ENCODE measurements at regions not wholly inside any gene's neighbourhood (a gene's known extent, or its start where the extent isn't known, plus 50 kb on each side); places are given as distances from the start of the nearest gene placed in this dataset.
"Not testable (repeated sequence)": the region's sequence is repeated elsewhere in the genome, so short reads cannot be mapped to it uniquely, and the experiment has no call there.

DNA sequence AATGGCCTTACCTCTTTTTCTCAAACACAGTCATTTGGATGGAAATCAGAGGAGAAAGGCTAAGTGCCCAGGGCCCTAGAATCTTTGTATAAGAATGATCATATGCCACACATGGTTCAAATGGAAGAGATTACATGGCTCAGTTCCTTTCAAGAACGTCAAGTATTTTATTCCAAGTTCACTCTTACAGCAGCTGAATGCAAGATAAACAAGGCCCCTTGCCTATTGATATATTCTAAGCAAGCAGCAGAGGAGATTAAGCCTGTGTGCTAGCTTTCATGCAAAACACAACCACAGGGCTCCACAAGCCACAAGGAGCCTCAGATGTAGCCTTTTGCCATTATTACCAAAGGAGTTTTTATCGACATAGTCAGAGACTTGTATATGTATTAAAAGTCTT lies 55.3 kb upstream of the SLCO6A1 start:
- DNase-seq (ENCODE audit: low read depth, low spot score) = peak; percentile 85

DNA sequence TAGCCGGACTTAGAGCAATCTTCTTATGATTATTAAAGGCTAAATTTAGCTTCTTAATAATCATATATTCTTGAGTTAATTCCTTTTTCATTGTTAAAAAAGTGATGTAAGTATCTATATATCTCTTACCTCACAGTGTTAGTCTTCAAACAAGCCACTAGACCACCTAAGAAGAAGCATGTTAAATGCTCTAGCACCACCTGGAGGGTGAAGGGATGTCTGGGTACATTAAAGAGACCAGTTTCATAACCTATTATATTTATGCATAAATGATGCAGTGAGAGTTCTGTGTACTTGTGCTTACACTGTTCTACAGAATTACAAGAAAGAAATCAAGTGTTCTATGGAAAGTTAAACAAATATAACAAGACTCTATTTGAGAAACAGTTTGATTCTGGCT lies 55.9 kb upstream of the SLCO6A1 start:
- peak; percentile 53 for DNase-seq (ENCODE audit: low read depth, low spot score)

DNA sequence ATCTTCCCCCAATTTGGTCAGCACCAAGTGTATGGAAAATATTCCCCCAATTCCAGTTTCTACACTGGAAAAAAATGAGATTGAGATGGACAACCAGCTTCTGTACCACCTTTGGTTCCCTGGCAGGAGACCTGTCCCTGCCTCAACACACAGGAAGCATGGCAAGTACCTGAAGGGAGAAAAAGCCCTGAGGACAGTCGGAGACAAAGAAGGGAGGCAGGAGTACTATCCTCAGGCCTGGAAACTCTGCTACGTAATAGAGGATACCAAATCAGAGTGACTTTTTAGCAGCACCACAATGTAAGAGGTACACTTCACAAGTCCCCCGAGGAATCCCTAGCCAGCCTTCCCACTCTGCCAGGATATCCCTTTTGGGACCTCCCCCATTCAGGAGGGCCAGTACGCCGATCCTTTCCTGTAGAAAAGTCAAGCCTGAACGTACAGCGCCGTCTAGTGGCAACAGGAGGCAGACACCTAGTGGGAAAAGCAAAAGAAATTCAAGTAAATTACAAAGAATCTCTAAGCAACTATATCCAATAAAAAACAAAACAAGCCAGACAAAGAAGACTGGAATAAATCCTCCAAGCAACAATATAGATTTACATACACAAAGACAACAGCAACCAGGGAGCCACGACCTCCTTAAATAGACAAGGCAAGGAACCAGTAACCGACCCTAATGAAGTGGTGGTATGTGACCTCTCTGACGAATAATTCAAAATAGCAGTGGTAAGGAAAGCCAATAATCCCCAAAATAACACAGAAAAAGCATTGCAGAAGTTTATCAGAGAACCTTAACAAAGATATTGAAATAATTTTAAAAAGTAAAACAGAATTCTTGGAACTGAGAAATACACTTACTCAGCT lies 63.3 kb upstream of the SLCO6A1 start:
- DNase-seq (ENCODE audit: low read depth, low spot score) = no peak

DNA sequence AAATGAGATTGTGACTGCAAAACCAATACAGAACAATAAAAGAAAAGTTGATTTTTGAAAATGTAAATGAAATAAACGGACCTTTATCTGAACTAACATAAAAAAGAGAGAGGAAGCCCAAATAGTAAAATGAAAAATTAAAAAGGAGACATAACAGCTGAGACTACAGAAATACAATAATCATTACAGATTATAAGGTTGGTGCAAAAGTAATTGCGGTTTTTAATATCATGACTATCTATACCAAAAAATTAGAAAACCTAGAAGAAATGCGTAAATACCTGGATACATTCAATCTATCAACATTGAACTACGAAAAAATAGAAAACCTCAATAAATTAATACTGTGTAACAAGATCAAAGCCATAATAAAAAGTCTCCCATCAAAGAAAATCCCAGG lies 71.9 kb upstream of the SLCO6A1 start:
- no peak for DNase-seq (ENCODE audit: low read depth, low spot score)

DNA sequence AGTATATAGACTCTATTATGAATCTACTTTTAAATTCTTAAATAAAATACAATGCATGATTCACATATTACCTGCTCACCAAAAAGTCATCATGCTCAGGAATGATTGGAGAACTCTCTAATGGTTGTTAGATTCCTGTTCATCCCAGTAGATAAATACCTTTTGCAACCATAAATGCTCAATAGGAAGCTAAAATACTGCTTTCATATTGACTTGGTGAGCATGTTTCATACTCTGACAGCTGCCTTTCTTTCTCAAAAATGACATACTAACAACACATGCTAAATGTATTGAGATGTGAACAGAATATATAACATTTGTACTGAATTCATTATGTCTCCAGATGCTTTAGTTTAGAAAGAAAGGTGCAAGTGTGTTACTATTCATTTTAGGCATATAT lies 79.6 kb upstream of the SLCO6A1 start:
- no peak for DNase-seq (ENCODE audit: low read depth, low spot score)

DNA sequence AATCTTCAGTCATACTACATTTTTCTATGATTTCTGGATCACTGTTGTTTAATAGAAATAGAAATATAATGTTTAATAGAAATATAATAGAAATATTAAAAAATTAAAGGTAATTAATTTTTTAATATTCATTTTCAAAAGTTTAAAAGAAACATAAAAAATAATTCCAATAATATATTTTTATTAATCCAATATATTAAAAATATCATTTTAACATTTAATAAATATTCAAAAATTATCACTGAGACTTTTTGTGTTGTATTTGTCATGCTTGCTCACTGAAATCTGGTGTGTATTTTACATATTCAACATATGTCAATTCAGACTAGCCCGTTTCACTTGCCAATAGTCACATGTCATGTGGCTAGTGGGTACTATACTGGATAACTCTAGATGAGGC lies 80.6 kb upstream of the SLCO6A1 start:
- no peak for DNase-seq (ENCODE audit: low read depth, low spot score)

DNA sequence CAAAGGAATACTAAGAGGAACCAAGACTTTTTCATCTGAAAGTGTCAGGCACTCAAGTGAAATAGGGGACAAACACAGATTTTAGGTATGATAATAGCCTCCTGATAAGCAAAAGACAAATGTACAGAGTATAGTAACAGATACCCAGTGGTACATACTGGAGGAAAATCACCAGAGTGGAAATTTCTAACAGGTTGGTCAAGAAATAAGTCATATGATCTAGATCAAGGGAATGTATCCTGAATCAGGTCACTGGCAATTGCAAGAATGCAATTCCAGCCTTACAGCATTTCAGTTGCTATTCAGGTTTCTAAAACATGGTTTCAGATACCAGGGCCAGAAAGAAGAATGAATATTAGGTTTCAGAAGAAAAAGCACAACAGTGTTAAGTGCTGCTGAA lies 82.2 kb upstream of the SLCO6A1 start:
- DNase-seq (ENCODE audit: low read depth, low spot score) = peak; percentile 26

DNA sequence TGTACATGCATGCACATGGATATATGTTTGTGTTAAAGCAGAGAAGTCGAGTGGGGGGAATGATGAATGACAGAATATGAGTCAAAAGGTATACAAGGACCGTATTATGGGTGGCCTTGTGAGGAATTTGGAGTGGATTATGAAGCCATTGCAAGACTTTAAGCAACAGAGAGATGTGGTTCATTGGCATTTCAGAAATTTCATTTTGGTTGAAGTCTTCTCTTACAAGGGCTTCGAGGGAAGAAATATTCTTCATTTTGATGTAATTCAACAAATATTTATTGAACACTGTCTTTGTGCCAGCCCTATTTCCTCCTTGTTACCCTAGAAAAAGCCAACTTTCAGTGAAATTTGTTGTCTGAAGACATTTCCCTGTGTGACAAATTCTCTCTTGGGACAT lies 83.9 kb upstream of the SLCO6A1 start:
- peak; percentile 38 for DNase-seq (ENCODE audit: low read depth, low spot score)

DNA sequence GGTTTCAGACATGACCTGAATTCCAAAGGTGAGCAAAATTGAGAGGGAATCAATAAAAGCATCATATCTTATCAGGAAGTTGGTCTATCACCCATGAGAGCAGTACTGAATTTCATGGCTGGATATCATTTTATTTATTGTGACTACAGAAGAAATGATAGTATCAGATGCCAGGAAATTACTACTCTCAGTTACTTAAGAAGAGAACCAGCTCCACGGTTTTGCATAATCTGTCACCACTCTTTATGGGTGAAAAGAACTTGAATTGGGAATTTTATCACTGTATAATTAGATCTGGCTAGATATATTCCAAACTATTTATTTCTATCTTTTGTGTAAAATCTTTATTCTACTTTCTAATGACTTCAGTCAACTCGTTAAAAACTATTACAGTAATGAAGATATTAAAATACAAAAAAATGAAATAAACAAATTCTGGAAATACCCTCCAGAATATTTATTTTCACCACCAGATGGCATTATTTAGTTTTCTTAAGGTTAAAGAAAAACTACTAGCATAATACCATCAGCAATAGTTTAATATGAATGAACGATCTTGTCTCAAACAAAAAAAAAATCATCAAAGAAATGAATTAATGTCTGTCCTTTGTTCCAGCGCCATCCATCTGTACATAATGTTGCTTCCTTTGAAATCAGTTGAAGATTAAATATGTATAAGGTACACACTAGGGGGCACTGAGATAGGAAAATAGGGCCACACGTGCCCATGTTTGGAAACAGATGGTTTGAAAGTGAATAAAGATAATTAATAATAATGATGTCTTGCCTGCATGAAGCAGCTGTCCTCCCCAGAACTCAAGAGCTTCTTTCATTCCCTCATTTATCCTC lies 84.7 kb upstream of the SLCO6A1 start:
- peak; percentile 27 for DNase-seq (ENCODE audit: low read depth, low spot score)

DNA sequence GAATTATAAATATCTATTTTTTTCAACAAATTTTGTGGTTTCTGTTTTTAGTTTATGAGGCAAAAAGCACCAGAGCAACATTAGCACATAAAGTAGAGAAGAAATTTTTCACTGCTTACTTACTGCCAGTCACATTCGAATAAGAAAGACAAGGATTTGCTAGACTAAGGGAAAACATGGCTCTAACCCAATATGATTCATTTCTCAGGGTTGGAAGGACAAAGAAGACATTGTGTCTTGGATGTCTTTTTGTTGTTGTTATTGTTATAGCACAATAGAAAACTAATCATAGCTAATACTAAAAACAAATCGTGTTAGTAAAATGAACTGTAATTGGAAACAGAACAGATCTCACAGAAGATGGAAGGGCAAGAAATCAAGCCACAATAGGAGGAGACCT lies 90.9 kb upstream of the SLCO6A1 start:
- DNase-seq (ENCODE audit: low read depth, low spot score) = peak; percentile 57

DNA sequence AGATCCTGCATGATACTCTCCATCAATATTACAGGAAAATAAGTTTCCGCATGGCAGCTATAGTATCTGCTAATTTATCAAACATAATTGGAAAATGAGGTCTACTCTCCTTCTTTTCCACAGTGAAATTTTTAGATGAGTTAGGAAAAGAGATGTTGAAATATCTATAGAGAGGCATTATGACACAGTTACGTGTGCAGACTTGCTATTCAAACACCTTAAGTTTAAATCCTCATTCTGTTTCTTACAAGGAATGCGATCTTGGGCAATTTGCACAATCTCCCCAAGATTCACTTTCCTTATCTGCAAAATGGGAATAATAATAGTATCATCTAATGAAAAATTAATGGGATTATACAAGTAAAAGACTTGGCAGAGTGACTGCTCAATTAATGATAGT lies 91.7 kb upstream of the SLCO6A1 start:
- no peak for DNase-seq (ENCODE audit: low read depth, low spot score)

DNA sequence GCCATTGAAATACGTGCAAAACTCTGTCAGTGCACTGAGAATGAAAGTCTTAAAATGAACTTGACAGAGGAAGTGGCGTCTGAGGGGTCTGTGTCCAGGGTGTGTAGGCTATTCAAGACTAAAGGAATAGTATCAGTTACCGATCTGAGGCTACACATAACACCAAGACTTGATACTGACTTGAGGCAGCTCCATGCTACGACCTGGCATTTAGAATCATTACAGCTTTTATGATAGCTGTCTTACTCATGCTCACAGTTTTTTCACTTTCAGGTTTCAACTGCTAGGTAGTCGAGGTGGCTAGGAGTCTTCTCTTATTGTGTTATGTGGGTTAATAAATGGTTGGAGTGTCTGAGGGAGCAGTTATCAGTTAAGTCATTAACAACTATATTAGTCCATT lies 92.8 kb upstream of the SLCO6A1 start:
- no peak for DNase-seq (ENCODE audit: low read depth, low spot score)

DNA sequence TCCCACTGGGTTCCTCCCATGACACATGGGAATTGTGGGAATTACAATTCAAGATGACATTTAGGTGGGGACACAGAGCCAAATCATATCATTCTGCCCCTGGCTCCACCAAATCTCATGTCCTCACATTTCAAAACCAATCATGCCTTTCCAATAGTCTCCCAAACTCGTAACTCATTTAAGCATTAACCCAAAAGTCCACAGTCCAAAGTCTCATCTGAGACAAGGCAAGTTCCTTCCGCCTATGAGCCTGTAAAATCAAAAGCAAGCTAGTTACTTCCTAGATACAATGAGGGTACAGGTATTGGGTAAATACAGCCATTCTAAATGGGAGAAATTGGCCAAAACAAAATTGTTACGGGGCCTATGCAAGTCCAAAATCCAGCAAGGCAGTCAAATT lies 93.8 kb upstream of the SLCO6A1 start:
- not testable (repeated sequence) for DNase-seq (ENCODE audit: low read depth, low spot score)

DNA sequence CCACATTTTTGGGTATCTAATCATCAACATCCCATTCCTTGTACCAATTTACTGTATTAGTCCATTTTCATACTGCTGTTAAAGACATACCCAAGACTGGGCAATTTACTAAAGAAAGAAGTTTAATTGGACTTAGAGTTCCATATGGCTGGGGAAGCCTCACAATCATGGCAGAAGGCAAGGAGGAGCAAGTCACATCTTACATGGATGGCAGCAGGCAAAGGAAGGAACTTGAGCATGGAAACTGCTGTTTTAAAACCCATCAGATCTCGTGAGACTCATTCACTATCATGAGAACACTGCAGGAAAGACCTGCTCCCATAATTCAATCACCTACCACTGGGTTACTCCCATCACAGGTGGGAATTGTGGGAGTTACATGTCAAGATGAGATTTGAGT lies 95.4 kb upstream of the SLCO6A1 start:
- DNase-seq (ENCODE audit: low read depth, low spot score) = no peak

DNA sequence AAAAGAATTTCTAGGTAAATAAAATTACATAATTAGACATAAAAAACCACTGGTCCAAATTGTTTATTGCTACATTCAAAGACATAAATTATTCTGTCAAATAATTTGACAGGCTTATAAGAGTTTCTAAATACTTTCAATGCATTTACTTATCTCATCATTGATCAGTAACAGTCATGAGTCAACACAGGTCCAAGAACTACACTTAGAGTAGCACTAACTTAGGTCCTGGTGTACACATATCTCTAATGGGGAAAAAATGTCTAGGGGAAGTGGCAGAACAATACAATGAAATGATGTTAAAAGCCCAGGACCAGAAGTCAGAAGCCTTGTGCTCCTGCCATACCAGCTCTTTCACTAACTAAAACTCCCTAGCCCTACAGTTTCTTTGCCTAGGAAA lies 96.5 kb upstream of the SLCO6A1 start:
- DNase-seq (ENCODE audit: low read depth, low spot score) = no peak

DNA sequence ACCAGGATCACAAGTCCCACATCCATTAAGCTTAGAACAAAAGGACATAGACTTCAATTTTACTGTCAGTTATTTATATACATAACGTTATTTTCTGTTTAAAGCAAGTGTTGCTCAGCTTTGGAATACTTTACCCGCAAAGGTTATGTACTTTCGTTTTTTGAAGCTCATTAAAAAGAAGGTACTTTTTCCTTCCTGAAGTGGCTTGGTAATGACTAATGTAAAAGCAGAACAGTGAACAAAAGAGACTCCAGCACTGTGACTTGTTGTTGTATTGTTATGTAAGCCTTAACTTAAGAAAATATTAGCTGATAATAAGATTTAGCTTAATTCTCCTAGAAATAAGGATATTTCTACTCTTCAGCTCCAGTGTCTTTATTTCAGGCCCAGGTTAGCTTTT lies 97.3 kb upstream of the SLCO6A1 start:
- DNase-seq (ENCODE audit: low read depth, low spot score) = no peak

DNA sequence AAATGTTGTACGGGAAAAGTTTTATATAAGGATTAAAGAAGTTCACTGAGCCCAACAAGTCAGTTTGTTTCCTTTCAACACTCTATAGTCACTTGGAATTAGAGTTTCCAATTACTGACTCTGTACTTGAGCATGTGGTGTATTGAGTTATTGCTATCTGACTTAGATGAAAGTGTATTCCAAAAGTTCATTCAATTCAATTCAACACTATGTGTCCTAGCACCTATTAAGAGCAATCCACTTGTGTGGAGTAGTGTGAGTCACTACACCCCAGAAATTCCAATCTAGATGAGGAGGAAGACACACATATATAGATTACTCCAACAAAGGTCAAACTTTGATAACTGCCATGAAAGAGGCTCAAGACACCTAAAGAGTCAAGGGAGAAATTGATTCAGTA lies 98.2 kb upstream of the SLCO6A1 start:
- no peak for DNase-seq (ENCODE audit: low read depth, low spot score)

DNA sequence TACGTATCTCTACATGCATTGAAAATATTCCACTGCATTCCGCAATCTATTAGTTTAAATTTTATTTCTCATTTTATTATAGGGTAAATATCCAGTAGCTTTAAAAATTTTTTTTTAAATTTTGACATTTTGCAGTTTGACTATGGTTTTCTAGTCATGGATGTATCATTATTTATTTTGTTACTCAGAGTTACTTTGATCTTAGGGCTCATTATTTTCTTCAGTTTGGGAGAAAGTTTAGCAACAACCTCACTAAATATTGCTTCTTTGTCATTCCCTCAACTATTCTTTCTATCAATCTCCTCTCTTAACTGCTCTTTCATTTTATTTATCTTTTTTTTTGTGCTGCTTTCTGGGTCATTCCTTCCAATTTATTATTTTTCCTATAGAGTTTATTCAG lies 100.5 kb upstream of the SLCO6A1 start:
- DNase-seq (ENCODE audit: low read depth, low spot score) = no peak

DNA sequence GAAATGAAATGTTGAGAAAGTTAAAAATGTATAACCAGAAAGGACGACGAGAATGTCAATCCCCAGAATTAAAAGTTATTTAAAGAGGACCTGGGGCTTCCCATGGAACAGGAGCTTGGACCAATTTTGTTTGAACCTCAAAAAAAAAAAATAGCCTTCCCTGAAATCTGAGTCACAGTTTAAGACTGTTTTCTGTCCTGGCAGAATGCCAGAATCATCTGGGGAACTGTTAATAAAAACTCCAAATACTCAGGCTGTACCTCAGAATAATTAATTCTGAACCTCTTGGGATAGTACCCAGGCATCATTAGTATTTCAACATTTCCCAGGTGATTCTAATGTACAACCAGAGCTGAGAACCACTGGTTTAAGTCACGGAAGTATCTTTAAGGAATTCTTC lies 102.2 kb upstream of the SLCO6A1 start:
- peak; percentile 68 for DNase-seq (ENCODE audit: low read depth, low spot score)

DNA sequence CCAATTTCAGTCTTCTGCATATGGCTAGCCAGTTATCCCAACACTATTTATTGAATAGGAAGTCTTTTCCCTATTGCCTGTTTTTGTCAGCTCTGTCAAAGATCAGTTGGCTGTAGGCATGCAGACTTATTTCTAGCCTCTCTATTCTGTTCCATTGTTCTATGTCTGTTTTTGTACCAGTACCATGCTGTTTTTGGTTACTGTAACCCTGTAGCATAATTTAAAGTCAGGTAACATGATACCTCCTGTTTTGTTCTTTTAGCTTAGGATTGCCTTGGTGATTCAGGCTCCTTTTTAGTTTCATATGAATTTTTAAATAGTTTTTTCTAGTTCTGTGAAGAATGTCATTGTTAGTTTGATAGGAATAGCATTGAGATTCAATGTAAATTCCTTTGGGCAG lies 104.9 kb upstream of the SLCO6A1 start:
- DNase-seq (ENCODE audit: low read depth, low spot score) = no peak

DNA sequence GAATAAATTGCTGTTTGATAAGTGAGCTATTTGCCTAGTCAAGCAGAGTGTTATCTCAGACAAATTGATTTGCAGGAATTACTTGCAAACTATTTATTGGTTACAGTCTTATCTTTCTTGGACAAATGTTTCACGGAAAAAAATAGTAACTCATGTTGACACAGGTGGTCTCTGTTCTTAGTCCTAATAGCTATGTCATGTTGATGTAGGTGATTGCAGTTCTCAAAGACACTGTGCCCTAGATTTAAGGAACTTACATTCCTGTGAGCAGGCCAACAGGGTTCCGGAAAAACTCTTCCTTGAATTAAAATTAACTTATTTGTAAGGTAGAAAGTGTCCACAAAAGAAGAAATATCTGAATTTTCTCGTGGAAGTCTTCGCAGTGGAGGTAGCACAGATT lies 109.6 kb upstream of the SLCO6A1 start:
- no peak for DNase-seq (ENCODE audit: low read depth, low spot score)

DNA sequence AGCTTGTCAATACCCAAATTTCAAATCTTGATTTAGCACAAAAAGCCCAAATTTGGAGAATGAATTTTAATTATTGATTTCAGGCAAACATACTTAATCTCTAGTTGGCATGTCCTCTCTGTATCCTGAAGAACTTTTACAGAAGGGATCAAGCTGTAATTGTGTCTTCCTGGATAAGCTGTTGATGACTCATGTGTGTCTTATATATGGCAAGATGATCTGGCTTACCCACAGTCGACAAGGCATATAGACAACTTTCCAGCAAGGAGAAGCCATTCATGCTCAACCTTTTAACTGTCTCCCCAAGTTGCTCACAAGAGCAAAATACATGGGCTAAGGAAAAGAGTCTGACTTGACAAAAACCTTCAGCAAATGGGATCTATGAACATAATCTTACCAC lies 112.5 kb upstream of the SLCO6A1 start:
- DNase-seq (ENCODE audit: low read depth, low spot score) = no peak

DNA sequence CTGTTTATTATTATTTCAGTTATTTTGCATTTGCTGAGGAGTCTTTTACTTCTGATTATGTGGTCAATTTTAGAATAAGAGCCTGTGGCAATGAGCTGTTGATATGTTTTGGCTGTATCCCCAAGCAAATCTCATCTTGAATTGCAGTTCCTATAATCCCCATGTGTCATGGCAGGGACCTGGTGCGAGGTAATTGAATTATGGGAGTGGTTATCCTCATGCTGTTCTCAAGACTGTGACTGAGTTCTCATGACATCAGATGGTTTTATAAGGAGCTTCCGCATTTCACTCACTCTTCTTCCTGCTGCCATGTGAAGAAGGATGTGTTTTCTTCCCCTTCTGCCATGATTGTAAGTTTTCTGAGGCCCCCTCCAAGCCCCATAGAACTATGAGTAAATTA lies 114.9 kb upstream of the SLCO6A1 start:
- DNase-seq (ENCODE audit: low read depth, low spot score) = no peak

All from astrocyte of the hippocampus (primary cell).